IMR-90 (cell line): ENCODE measurements at regions not wholly inside any gene's neighbourhood (a gene's known extent, or its start where the extent isn't known, plus 50 kb on each side); places are given as distances from the start of the nearest gene placed in this dataset.
A peak's percentile ranks its signal among the peaks of the same experiment; 100 is the strongest.

Source experiments
- ATAC-seq: fragments of 200-7000 bp; cut with Tn5 transposase; 2 replicates; pipeline ENCODE4 v1.9.1; 2020; ENCODE audit warnings: low read depth, mild to moderate bottlenecking, moderate library complexity
- BruUV-seq: library from RNA; stranded (reverse); fragments of 400-500 nt; replicated peaks from 2 replicates; lab custom pipeline; 2021; lab: Mats Ljungman, UMichigan
- CTCF ChIA-PET: fragments of 300-600 bp; formaldehyde crosslinking; extraction: SDS; loops from one replicate; lab custom pipeline; 2021; ENCODE audit warnings: antibody characterized with exemption; lab: Yijun Ruan, JAX
- POLR2A ChIA-PET: fragments of 300-600 bp; sonication (Branson Sonifier 250); formaldehyde crosslinking; loops from one replicate; lab custom pipeline; 2022; ENCODE audit warnings: antibody characterized with exemption; ENCODE audit not compliant: unreplicated experiment; lab: Charles Lee
- DNase-seq: peaks from one replicate; pipeline ENCODE4 v3.0.0; 2013
- H2AFZ ChIP-seq: replicated peaks from 2 replicates; pipeline ENCODE3; 2013; ENCODE audit warnings: low read length, mild to moderate bottlenecking; ENCODE audit not compliant: poor library complexity
- H2AK5ac ChIP-seq: 2 replicates; pipeline ENCODE4 v1.6.1; 2013; ENCODE audit warnings: low read depth, low read length, inconsistent platforms
- H2AK9ac ChIP-seq: replicated peaks from 2 replicates; pipeline ENCODE3; 2013; ENCODE audit warnings: mild to moderate bottlenecking, low read depth, low read length, moderate library complexity; ENCODE audit not compliant: poor library complexity
- H2BK120ac ChIP-seq: 2 replicates; pipeline ENCODE4 v1.6.1; 2013; ENCODE audit warnings: low read depth, low read length, inconsistent platforms
- H2BK15ac ChIP-seq: 3 replicates; pipeline ENCODE4 v1.6.1; 2013; ENCODE audit warnings: low read depth, low read length, inconsistent platforms
- H2BK20ac ChIP-seq: 2 replicates; pipeline ENCODE4 v1.6.1; 2013; ENCODE audit warnings: low read depth, mild to moderate bottlenecking, inconsistent platforms, low read length, moderate library complexity
- H2BK5ac ChIP-seq: 2 replicates; pipeline ENCODE4 v1.6.1; 2013; ENCODE audit warnings: mild to moderate bottlenecking, low read depth, low read length, inconsistent platforms; ENCODE audit not compliant: poor library complexity, severe bottlenecking
- H3K14ac ChIP-seq: replicated peaks from 2 replicates; pipeline ENCODE4 v1.6.1; 2013; ENCODE audit warnings: low read depth, low read length, inconsistent platforms
- H3K18ac ChIP-seq: 2 replicates; pipeline ENCODE4 v1.6.1; 2013; ENCODE audit warnings: low read depth, low read length, control low read depth
- H3K23ac ChIP-seq: 2 replicates; pipeline ENCODE4 v1.6.1; 2013; ENCODE audit warnings: low read depth, low read length, inconsistent platforms
- H3K27ac ChIP-seq: 2 replicates; pipeline ENCODE4 v1.5.1; 2013; ENCODE audit warnings: mild to moderate bottlenecking, control low read depth, low read length; ENCODE audit not compliant: insufficient read depth
- H3K27me3 ChIP-seq: 2 replicates; pipeline ENCODE4 v1.6.1; 2013; ENCODE audit warnings: low read length; ENCODE audit not compliant: control insufficient read depth, insufficient read depth
- H3K36me3 ChIP-seq: 2 replicates; pipeline ENCODE4 v1.6.1; 2013; ENCODE audit warnings: low read length, mixed read lengths; ENCODE audit not compliant: control insufficient read depth, insufficient read depth
- H3K4ac ChIP-seq: 2 replicates; pipeline ENCODE4 v1.6.1; 2013; ENCODE audit warnings: low read depth, low read length, inconsistent platforms
- H3K4me1 ChIP-seq: 2 replicates; pipeline ENCODE4 v1.6.1; 2013; ENCODE audit warnings: low read length, mixed read lengths; ENCODE audit not compliant: control insufficient read depth, insufficient read depth
- H3K4me2 ChIP-seq: 2 replicates; pipeline ENCODE4 v1.6.1; 2013; ENCODE audit warnings: low read depth, mild to moderate bottlenecking, control low read depth, low read length, moderate library complexity
- H3K4me3 ChIP-seq: 2 replicates; pipeline ENCODE4 v1.5.1; 2013; ENCODE audit warnings: low read depth, mild to moderate bottlenecking, control low read depth, low read length, moderate library complexity; ENCODE audit not compliant: insufficient read depth
- H3K56ac ChIP-seq: 2 replicates; pipeline ENCODE4 v1.6.1; 2013; ENCODE audit warnings: low read length, inconsistent platforms; ENCODE audit not compliant: insufficient read depth; ENCODE audit errors: extremely low read depth
- H3K79me1 ChIP-seq, 2 experiments: 2 replicates each; pipeline ENCODE4 v1.6.1; 2013; ENCODE audit warnings: low read length in 2 of 2, inconsistent platforms in 1 of 2, low read depth in 1 of 2
- H3K9ac ChIP-seq: 2 replicates; pipeline ENCODE4 v1.6.1; 2013; ENCODE audit warnings: low read depth, low read length, control low read depth
- H3K9me1 ChIP-seq: 2 replicates; pipeline ENCODE4 v1.6.1; 2013; ENCODE audit warnings: low read length, inconsistent platforms; ENCODE audit not compliant: insufficient read depth
- H3K9me3 ChIP-seq: 2 replicates; pipeline ENCODE4 v1.6.1; 2013; ENCODE audit warnings: low read length; ENCODE audit not compliant: control insufficient read depth, insufficient read depth
- H4K20me1 ChIP-seq: 2 replicates; pipeline ENCODE4 v1.6.1; 2013; ENCODE audit warnings: low read length, inconsistent platforms; ENCODE audit not compliant: insufficient read depth
- H4K5ac ChIP-seq: 2 replicates; pipeline ENCODE4 v1.6.1; 2013; ENCODE audit warnings: mild to moderate bottlenecking, low read depth, low read length, control low read depth
- H4K8ac ChIP-seq, 2 experiments: 2 replicates each; pipeline ENCODE4 v1.6.1; 2013; ENCODE audit warnings: low read depth in 2 of 2, low read length in 2 of 2, control low read depth in 1 of 2, inconsistent platforms in 1 of 2
- H4K91ac ChIP-seq: 2 replicates; pipeline ENCODE4 v1.6.1; 2013; ENCODE audit warnings: low read depth, low read length, inconsistent platforms; ENCODE audit not compliant: insufficient read depth
- FOS ChIP-seq: fragments of 150-350 bp; IDR thresholded peaks from 2 replicates; pipeline ENCODE4 v1.6.1; 2016; ENCODE audit warnings: low read depth, low read length
- MAFK ChIP-seq: IDR thresholded peaks from 2 replicates; pipeline ENCODE4 v1.6.1; 2012; ENCODE audit warnings: low read depth, low read length, improper control_type of control experiment
- MXI1 ChIP-seq: IDR thresholded peaks from 2 replicates; pipeline ENCODE4 v1.6.1; 2012; ENCODE audit warnings: low read depth, mild to moderate bottlenecking, low read length, moderate library complexity, borderline replicate concordance
- POLR2A ChIP-seq: IDR thresholded peaks from 2 replicates; pipeline ENCODE4 v1.6.1; 2012; ENCODE audit warnings: mild to moderate bottlenecking, low read depth, low read length
- RAD21 ChIP-seq: IDR thresholded peaks from 2 replicates; pipeline ENCODE4 v1.6.1; 2012; ENCODE audit warnings: low read length, improper control_type of control experiment
- RCOR1 ChIP-seq: IDR thresholded peaks from 2 replicates; pipeline ENCODE4 v1.6.1; 2012; ENCODE audit warnings: mild to moderate bottlenecking, low read length, improper control_type of control experiment; ENCODE audit not compliant: insufficient replicate concordance
- RFX5 ChIP-seq: IDR thresholded peaks from 2 replicates; pipeline ENCODE4 v1.8.0; 2012; ENCODE audit warnings: low read depth, mild to moderate bottlenecking, low read length, moderate library complexity
- WGBS, 2 experiments: methylation state at CpG; one replicate each; pipeline versions ENCODE4 v1.1.5 to v1.1.7; 2013; ENCODE audit warnings: missing lambda C conversion rate in 2 of 2; ENCODE audit not compliant: insufficient read length in 1 of 2; ENCODE audit errors: extremely low coverage in 2 of 2; 5-methylcytosine and 5-hydroxymethylcytosine counted together
- dilution Hi-C: fragments of 300-500 bp; cut with HindIII; formaldehyde crosslinking; loops from one replicate; pipeline ENCODE4 v1.14.3; 2018; ENCODE audit warnings: low sequenced_read_pairs; ENCODE audit not compliant: unreplicated experiment
- in situ Hi-C: fragments of 300-500 bp; cut with MboI; formaldehyde crosslinking; loops from 3 replicates; pipeline ENCODE4 v1.14.3; 2019; ENCODE audit warnings: low sequenced_read_pairs, inconsistent platforms, mixed read lengths
- intact Hi-C: fragments of 100-400 bp; cut with micrococcal nuclease; formaldehyde crosslinking; loops from 2 replicates; pipeline ENCODE4 v1.10.0; 2022
- TF ChIP-seq, protein P1 (sequence below): fragments of 150-350 bp; IDR thresholded peaks from 2 replicates; pipeline ENCODE4 v1.6.1; 2017; ENCODE audit warnings: mild to moderate bottlenecking, antibody characterized with exemption, low read length, low read depth

DNA sequence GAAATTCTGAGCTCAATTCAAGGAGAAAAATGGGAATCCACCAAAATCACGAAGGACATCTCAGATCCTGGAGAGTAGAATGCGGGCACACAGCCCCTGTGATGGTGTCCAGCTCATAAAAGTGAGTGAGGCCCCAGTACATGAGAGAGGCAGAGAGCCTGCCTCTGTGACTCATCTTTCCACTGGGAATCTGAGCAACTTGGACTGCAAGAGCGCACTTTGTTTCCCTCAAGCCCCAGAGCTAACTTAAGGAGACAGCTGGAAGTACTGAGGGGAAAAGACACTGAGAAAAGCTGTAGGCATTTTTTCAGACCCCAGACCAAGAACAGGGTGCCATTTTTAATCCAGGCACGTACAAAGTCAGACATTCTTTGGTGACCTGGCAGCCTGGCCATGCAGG, 273.7 kb downstream of the C11orf87 start:
- H3K4me2 ChIP-seq, result no peak overlapping the region
- WGBS, 2 experiments, result 40% methylated on average over 1 of the region's 4 CpGs; no CpG with 5 or more reads in 1 of the 2 experiments

More for the DNA sequence above, 273.7 kb downstream of the C11orf87 start:
- BruUV-seq, result no TSS peak
- no peak overlapping the region for H3K23ac ChIP-seq
- no peak overlapping the region for H2AK9ac ChIP-seq
- dilution Hi-C loops (no loop called here), in situ Hi-C loops (loop anchor here (10.0 kb wide), 1 partner anchor 991 kb away; no protein-coding TSS in a partner anchor), intact Hi-C loops (loop anchor here (2.0 to 10.0 kb wide), 2 partner anchors 269 to 821 kb away; no protein-coding TSS in a partner anchor)
- H3K18ac ChIP-seq, result no peak overlapping the region
- no peak overlapping the region for H3K4ac ChIP-seq
- no peak overlapping the region for H2AK5ac ChIP-seq
- no peaks in the 10 kb centered on the region for H3K36me3 ChIP-seq
- POLR2A ChIA-PET, result no interaction called here
- no peaks in the 10 kb centered on the region; the same call in 1 of the 2 replicates for H3K27me3 ChIP-seq
- H3K9me3 ChIP-seq, result peaks cover 14% of the 10 kb centered on the region
- no peak overlapping the region for H2BK15ac ChIP-seq
- H3K56ac ChIP-seq, result no peak overlapping the region
- no peak overlapping the region for H3K14ac ChIP-seq
- H3K27ac ChIP-seq, result no peak overlapping the region
- no peaks in the 10 kb centered on the region for H3K79me1 ChIP-seq
- H4K8ac ChIP-seq, result no peak overlapping the region
- no peaks in the 10 kb centered on the region for H4K20me1 ChIP-seq
- no peaks in the 10 kb centered on the region for H3K4me1 ChIP-seq
- no peaks in the 10 kb centered on the region for H3K9me1 ChIP-seq
- no peak overlapping the region for H2BK5ac ChIP-seq
- H2BK20ac ChIP-seq, result no peak overlapping the region
- no peak overlapping the region for H4K91ac ChIP-seq
- H4K5ac ChIP-seq, result no peak overlapping the region
- H2BK120ac ChIP-seq, result no peak overlapping the region
- no peak overlapping the region for H3K4me3 ChIP-seq
- TF ChIP-seq RFX5 (no peak), POLR2A (no peak), MAFK (no peak), RCOR1 (no peak), FOS (no peak), MXI1 (no peak), RAD21 (no peak)
- TF ChIP-seq, protein P1, sequence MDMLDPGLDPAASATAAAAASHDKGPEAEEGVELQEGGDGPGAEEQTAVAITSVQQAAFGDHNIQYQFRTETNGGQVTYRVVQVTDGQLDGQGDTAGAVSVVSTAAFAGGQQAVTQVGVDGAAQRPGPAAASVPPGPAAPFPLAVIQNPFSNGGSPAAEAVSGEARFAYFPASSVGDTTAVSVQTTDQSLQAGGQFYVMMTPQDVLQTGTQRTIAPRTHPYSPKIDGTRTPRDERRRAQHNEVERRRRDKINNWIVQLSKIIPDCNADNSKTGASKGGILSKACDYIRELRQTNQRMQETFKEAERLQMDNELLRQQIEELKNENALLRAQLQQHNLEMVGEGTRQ, result no peak
- no peak overlapping the region for H2AFZ ChIP-seq
- H3K9ac ChIP-seq, result no peak overlapping the region
- DNase-seq (peak; percentile 10), ATAC-seq (peak; percentile 46; the same call in 1 of the 2 replicates)
- CTCF ChIA-PET, result interaction anchor here (3.5 kb wide), 1 partner anchor 998 kb away, joined by 15 read pairs; no protein-coding TSS in a partner anchor
